HG03378 (cell line): ENCODE measurements at regions not wholly inside any gene's neighbourhood (a gene's known extent, or its start where the extent isn't known, plus 50 kb on each side); places are given as distances from the start of the nearest gene placed in this dataset.
"Not testable (repeated sequence)": the region's sequence is repeated elsewhere in the genome, so short reads cannot be mapped to it uniquely, and the experiment has no call there.

Source experiments
- ATAC-seq: cut with Tn5 transposase; IDR thresholded peaks from one replicate; pipeline ENCODE4 v1.9.1; 2021; ENCODE audit warnings: mild to moderate bottlenecking, moderate library complexity; ENCODE audit not compliant: unreplicated experiment

GRCh38 chrX:33989936-33990335 is 142.2 kb downstream of the FAM47A start:
- no peak for ATAC-seq

- ATAC-seq = no peak
These were observed 144.7 kb downstream of the FAM47A start for GRCh38 chrX:33987458-33987857.

GRCh38 chrX:33974676-33975075 is 157.4 kb downstream of the FAM47A start:
- no peak for ATAC-seq

GRCh38 chrX:33970028-33970967 is 161.8 kb downstream of the FAM47A start:
- no peak for ATAC-seq

- ATAC-seq = no peak
These were observed 163.0 kb downstream of the FAM47A start for GRCh38 chrX:33969105-33969504.

GRCh38 chrX:33968611-33969010 is 163.5 kb downstream of the FAM47A start:
- no peak for ATAC-seq

GRCh38 chrX:33949300-33949699 is 182.8 kb downstream of the FAM47A start:
- ATAC-seq = no peak

- not testable (repeated sequence) for ATAC-seq
These were observed 205.9 kb downstream of the FAM47A start for GRCh38 chrX:33926249-33926648.

GRCh38 chrX:33923262-33923661 is 208.9 kb downstream of the FAM47A start:
- ATAC-seq = no peak

GRCh38 chrX:33909836-33910235 is 222.3 kb downstream of the FAM47A start:
- no peak for ATAC-seq

- ATAC-seq = no peak
These were observed 223.2 kb downstream of the FAM47A start for GRCh38 chrX:33908898-33909297.

GRCh38 chrX:33908074-33908473 is 224.0 kb downstream of the FAM47A start:
- ATAC-seq = no peak

- ATAC-seq = no peak
These were observed 225.1 kb downstream of the FAM47A start for GRCh38 chrX:33906971-33907370.

- no peak for ATAC-seq
These were observed 239.4 kb downstream of the FAM47A start for GRCh38 chrX:33892670-33893069.

- ATAC-seq = no peak
These were observed 276.9 kb downstream of the FAM47A start for GRCh38 chrX:33855251-33855650.

GRCh38 chrX:33852146-33852545 is 280.0 kb downstream of the FAM47A start:
- ATAC-seq = not testable (repeated sequence)

- ATAC-seq = no peak
These were observed 291.9 kb downstream of the FAM47A start for GRCh38 chrX:33840176-33840575.

- ATAC-seq = no peak
These were observed 300.9 kb downstream of the FAM47A start for GRCh38 chrX:33831211-33831610.

GRCh38 chrX:33817266-33817665 is 314.8 kb downstream of the FAM47A start:
- no peak for ATAC-seq

GRCh38 chrX:33808636-33809035 is 323.5 kb downstream of the FAM47A start:
- ATAC-seq = no peak

GRCh38 chrX:33784548-33784947 is 347.6 kb downstream of the FAM47A start:
- no peak for ATAC-seq

GRCh38 chrX:33741807-33742206 is 390.3 kb downstream of the FAM47A start:
- no peak for ATAC-seq

- no peak for ATAC-seq
These were observed 396.9 kb downstream of the FAM47A start for GRCh38 chrX:33735182-33735581.
